Upper lobe of left lung (tissue), 4 donors: ENCODE measurements at regions not wholly inside any gene's neighbourhood (a gene's known extent, or its start where the extent isn't known, plus 50 kb on each side); places are given as distances from the start of the nearest gene placed in this dataset.

ENCODE experiments used
- POLR2A ChIP-seq, 4 donors: fragments of 450-650 bp; IDR thresholded peaks; one replicate each; pipeline ENCODE4 v1.5.1; 2016 to 2017; ENCODE audit warnings: antibody characterized with exemption in 4 of 4, mild to moderate bottlenecking in 2 of 4
- TF ChIP-seq, protein P1 (sequence below), 6 experiments: fragments of 450-650 bp in 4 of 6; fragments of 200-600 bp in 2 of 6; sonication (generic) in 2 of 6; IDR thresholded peaks; one replicate each; pipeline ENCODE4 v1.5.1; 2016 to 2019; ENCODE audit warnings: antibody characterized with exemption in 6 of 6

DNA sequence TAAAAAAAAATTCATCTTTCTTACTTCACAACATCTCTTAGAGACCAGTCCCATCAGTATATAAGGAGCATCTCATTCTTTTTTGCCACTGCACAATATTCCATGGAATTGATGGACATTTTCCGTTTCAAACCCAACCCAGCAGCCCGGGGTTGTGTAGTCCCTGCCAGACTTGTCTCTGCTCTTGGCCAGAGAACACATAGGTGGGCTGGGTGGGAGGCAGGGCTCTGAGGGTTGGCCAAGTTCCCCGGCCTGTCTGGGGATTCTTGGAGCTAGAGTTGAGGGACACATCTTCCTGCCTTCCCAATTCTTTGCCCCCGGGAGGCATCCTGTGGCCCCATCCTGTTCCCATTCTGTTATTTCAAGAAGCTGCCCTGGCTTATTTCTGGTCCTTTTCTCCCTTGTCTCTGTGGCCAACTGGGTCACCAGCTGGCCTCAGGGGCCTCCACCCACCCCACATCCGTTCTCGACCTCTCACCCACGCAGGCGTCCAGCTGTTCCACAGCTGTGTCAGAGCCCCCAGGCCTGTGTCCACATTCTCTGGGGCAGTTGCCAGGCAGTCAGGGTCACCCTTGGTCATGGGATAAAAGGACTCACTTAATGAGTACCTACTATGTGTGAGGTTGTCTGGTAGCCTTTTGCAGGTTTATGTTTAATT lies 52.0 kb upstream of the CCDC63 start:
- TF ChIP-seq, protein P1, sequence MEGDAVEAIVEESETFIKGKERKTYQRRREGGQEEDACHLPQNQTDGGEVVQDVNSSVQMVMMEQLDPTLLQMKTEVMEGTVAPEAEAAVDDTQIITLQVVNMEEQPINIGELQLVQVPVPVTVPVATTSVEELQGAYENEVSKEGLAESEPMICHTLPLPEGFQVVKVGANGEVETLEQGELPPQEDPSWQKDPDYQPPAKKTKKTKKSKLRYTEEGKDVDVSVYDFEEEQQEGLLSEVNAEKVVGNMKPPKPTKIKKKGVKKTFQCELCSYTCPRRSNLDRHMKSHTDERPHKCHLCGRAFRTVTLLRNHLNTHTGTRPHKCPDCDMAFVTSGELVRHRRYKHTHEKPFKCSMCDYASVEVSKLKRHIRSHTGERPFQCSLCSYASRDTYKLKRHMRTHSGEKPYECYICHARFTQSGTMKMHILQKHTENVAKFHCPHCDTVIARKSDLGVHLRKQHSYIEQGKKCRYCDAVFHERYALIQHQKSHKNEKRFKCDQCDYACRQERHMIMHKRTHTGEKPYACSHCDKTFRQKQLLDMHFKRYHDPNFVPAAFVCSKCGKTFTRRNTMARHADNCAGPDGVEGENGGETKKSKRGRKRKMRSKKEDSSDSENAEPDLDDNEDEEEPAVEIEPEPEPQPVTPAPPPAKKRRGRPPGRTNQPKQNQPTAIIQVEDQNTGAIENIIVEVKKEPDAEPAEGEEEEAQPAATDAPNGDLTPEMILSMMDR (IDR thresholded peaks at IDR 0.05), result no peak
- TF ChIP-seq POLR2A (IDR thresholded peaks at IDR 0.05), result no peak
